ENCODE measurements at regions not wholly inside any gene's neighbourhood (a gene's known extent, or its start where the extent isn't known, plus 50 kb on each side); places are given as distances from the start of the nearest gene placed in this dataset.

DNA sequence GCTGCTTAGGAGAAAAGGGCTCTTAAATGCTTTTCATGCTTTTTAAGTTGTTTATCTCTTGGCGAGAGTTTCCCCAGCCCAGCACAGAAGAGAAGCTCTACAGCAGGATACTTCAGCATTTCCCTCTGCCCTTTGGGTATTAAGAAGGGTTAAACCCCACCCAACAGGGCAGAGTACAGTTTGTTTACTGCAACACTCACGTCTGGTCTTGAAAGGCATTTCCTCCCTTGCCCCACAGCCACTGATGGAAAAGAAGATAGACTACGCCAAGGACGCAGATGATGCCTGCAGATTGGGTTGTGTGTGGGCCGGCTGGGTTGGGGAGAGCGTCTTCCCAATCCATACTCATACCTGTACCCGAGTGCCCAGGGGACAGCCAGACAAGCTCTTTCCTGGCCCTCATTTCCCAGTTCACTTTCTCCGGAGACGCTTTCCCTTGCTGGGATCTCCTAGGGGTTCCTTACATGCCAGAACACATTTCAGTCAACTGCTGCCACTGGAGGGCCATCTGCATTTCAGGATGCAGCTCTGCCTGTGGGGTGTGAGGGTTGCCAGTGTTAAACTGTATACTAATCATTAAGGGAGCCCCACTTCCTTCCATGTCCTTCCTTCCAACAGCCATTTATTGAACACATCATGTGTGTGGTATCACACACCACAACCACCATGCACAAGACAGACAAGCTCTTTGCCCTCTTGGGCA lies 96.5 kb upstream of the DHX15 start:
- DNase-seq (ENCODE audit: low spot score in 2 of 2), result no peak
- no peak for TF ChIP-seq POLR2A (IDR thresholded peaks at IDR 0.05)
- TF ChIP-seq, protein P1, sequence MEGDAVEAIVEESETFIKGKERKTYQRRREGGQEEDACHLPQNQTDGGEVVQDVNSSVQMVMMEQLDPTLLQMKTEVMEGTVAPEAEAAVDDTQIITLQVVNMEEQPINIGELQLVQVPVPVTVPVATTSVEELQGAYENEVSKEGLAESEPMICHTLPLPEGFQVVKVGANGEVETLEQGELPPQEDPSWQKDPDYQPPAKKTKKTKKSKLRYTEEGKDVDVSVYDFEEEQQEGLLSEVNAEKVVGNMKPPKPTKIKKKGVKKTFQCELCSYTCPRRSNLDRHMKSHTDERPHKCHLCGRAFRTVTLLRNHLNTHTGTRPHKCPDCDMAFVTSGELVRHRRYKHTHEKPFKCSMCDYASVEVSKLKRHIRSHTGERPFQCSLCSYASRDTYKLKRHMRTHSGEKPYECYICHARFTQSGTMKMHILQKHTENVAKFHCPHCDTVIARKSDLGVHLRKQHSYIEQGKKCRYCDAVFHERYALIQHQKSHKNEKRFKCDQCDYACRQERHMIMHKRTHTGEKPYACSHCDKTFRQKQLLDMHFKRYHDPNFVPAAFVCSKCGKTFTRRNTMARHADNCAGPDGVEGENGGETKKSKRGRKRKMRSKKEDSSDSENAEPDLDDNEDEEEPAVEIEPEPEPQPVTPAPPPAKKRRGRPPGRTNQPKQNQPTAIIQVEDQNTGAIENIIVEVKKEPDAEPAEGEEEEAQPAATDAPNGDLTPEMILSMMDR (IDR thresholded peaks at IDR 0.05), result no peak
- 46 to 51% methylated on average over 9 of the region's 9 CpGs for whole genome bisulfite sequencing, 2 donors
- no peak overlapping the region for H3K4me3 ChIP-seq (ENCODE audit: low read depth, poor library complexity, severe bottlenecking)
- intact Hi-C loops (cut with DNase I; ENCODE audit: low total_unique reads), result no loop called here

DNA sequence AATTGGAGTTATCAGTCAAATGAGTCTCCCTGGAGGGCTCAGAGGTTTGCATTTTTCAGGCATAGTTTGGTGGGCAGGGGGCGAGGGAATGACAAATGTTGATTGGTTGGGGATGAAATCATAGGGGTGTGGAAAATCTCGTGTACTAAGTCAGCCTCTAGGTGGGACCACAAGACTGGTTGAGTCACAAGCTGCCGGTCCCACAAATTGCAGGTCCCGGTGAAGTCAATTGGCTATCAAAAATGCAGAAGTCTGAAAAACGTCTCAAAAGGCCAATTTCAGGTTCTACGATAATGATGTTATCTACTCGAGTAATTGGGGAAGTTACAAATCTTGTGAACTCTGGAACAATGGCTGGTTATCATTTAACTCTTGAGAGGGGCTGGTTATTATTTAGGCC lies 98.8 kb upstream of the DHX15 start:
- intact Hi-C loops (cut with DNase I; ENCODE audit: low total_unique reads), result no loop called here
- WGBS, 2 donors, result 63 to 66% methylated on average over 7 of the region's 7 CpGs
- H3K4me3 ChIP-seq (ENCODE audit: low read depth, poor library complexity, severe bottlenecking), result no peak overlapping the region
- no peak for DNase-seq (ENCODE audit: low spot score in 2 of 2)
- TF ChIP-seq, protein P1 (IDR thresholded peaks at IDR 0.05), result no peak
- TF ChIP-seq POLR2A (IDR thresholded peaks at IDR 0.05), result no peak

DNA sequence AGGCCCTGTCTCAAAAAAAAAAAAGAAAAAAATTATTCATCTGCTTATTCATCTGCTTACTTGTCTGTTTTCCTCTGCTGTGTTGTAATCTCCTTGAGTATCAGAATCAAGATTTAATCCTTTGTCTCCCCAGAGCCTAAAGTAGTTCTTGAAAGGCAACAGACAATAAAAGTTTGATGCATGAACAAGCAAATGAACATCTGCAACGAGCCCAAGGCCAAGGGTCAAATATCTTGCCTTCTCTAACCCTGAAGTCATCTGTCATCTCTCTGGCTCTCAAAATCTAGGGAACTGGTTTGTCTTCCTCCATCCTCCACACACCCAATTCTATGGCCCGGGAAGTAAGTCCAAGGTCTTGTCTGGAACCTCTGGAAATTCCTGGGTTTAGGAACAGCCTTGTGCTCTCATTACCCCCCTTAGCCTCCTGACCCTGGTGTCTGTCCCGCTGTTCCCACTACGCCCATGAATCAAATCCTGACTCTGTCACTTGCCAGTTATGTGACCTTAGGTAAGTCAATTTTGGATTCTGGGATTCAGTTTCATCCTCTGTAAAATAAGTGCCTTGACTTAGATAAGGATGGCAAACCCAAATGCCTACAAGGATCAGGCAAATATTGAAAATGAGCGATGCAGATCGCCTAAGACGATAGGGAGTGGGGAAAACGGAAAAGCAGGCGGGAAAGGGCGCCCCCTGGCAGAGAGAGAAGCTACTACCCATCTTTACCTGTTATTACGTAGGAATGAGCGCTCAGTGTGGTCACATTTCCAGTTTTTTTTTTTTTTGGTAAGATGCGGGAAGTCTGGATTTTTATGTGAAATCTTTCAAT lies 102.7 kb upstream of the DHX15 start:
- no peak for TF ChIP-seq POLR2A (IDR thresholded peaks at IDR 0.05)
- TF ChIP-seq, protein P1 (IDR thresholded peaks at IDR 0.05), result no peak
- WGBS, 2 donors, result 63 to 65% methylated on average over 13 of the region's 13 CpGs
- DNase-seq (ENCODE audit: low spot score in 2 of 2), result no peak
- no peak overlapping the region for H3K4me3 ChIP-seq (ENCODE audit: low read depth, poor library complexity, severe bottlenecking)
- intact Hi-C loops (cut with DNase I; ENCODE audit: low total_unique reads), result no loop called here

DNA sequence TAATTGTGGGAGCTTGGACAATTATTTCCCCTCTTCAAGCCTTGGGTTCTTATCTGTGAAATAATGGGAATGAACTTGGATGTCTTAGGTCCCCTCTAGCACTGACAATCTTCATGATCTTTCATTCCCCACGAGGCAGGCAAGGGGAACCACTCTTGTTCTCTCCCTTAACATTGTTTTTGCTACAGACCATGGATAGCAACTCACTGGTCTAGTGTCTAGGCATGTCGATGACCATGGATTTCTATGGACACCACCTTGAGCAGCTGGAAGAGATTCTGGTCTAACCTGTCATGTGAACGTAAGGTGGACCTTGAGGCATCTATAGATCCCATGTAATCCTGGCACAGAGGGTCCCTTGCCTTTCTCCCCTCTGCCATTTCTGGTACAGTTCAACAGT lies 104.1 kb upstream of the DHX15 start:
- WGBS, 2 donors, result 85 to 88% methylated on average over 3 of the region's 3 CpGs
- no peak for DNase-seq (ENCODE audit: low spot score in 2 of 2)

DNA sequence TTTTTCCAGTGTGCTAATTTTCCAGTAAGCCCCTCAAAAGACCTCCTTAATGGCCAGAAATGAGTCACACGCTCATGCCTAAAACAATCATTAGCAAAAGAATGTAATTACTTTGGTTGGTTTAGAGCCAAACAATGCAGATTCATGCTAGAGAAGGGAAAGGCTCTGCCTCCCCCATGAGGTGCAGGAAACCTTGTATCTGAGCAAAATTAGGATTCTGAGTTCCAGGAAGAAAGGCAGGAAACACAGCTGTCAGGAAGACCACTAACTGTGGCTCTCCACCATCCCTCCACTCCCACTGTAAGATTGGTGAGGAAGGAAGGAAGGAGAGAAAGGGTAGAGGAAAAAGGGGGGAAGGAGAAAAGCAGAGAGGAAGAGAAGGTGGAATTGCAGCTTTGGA lies 104.9 kb upstream of the DHX15 start:
- TF ChIP-seq, protein P1 (IDR thresholded peaks at IDR 0.05), result no peak
- TF ChIP-seq POLR2A (IDR thresholded peaks at IDR 0.05), result no peak
- intact Hi-C loops (cut with DNase I; ENCODE audit: low total_unique reads), result no loop called here
- no peak for DNase-seq (ENCODE audit: low spot score in 2 of 2)
- 61 to 75% methylated on average over 1 of the region's 1 CpG for WGBS, 2 donors
- no peak overlapping the region for H3K4me3 ChIP-seq (ENCODE audit: low read depth, poor library complexity, severe bottlenecking)

More for the DNA sequence above, 104.1 kb upstream of the DHX15 start:
- intact Hi-C loops (cut with DNase I; ENCODE audit: low total_unique reads), result no loop called here
- TF ChIP-seq, protein P1 (IDR thresholded peaks at IDR 0.05), result no peak
- no peak for TF ChIP-seq POLR2A (IDR thresholded peaks at IDR 0.05)
- H3K4me3 ChIP-seq (ENCODE audit: low read depth, poor library complexity, severe bottlenecking), result no peak overlapping the region
